Hepatocyte (in vitro differentiated cells): ENCODE measurements at regions not wholly inside any gene's neighbourhood (a gene's known extent, or its start where the extent isn't known, plus 50 kb on each side); places are given as distances from the start of the nearest gene placed in this dataset.
A peak's percentile ranks its signal among the peaks of the same experiment; 100 is the strongest.

Experiments used
- DNase-seq: peaks from one replicate; pipeline ENCODE4 v3.0.0-alpha.2; 2016; ENCODE audit warnings: low spot score
- H2AFZ ChIP-seq: fragments of 200-600 bp; sonication (generic); 2 replicates; pipeline ENCODE4 v1.6.0; 2016; ENCODE audit warnings: antibody characterized with exemption, mild to moderate bottlenecking
- H3K27ac ChIP-seq: fragments of 200-600 bp; sonication (generic); 2 replicates; pipeline ENCODE4 v1.5.1; 2016; ENCODE audit warnings: mild to moderate bottlenecking
- H3K27me3 ChIP-seq: fragments of 200-600 bp; sonication (generic); 2 replicates; pipeline ENCODE4 v1.6.1; 2016
- H3K36me3 ChIP-seq: fragments of 200-600 bp; sonication (generic); replicated peaks from 2 replicates; pipeline ENCODE4 v1.5.1; 2016; ENCODE audit warnings: low read depth; ENCODE audit not compliant: insufficient read depth
- H3K4me1 ChIP-seq: fragments of 200-600 bp; sonication (generic); 2 replicates; pipeline ENCODE4 v1.5.1; 2016; ENCODE audit warnings: mild to moderate bottlenecking, moderate library complexity; ENCODE audit not compliant: insufficient read depth
- H3K4me2 ChIP-seq: fragments of 200-600 bp; sonication (generic); 2 replicates; pipeline ENCODE4 v1.6.0; 2016
- H3K4me3 ChIP-seq: fragments of 200-600 bp; sonication (generic); 2 replicates; pipeline ENCODE4 v1.5.1; 2016; ENCODE audit warnings: mild to moderate bottlenecking
- H3K79me2 ChIP-seq: fragments of 200-600 bp; sonication (generic); 2 replicates; pipeline ENCODE4 v1.6.0; 2017; ENCODE audit warnings: mild to moderate bottlenecking
- H3K9me2 ChIP-seq: fragments of 200-600 bp; sonication (generic); replicated peaks from 2 replicates; pipeline ENCODE4 v1.6.0; 2017; ENCODE audit warnings: mild to moderate bottlenecking; ENCODE audit not compliant: insufficient read depth
- H3K9me3 ChIP-seq: fragments of 200-600 bp; sonication (generic); 2 replicates; pipeline ENCODE4 v1.5.1; 2016; ENCODE audit warnings: low read depth, mild to moderate bottlenecking
- H4K20me1 ChIP-seq: fragments of 200-600 bp; sonication (generic); 2 replicates; pipeline ENCODE4 v1.6.0; 2016; ENCODE audit warnings: mild to moderate bottlenecking; ENCODE audit not compliant: insufficient read depth, poor library complexity, severe bottlenecking
- EZH2 ChIP-seq: fragments of 200-600 bp; sonication (generic); IDR thresholded peaks from 2 replicates; pipeline ENCODE4 v1.6.1; 2016; ENCODE audit warnings: antibody characterized with exemption, mild to moderate bottlenecking, borderline replicate concordance
- EZH2phosphoT487 ChIP-seq: fragments of 200-600 bp; sonication (generic); IDR thresholded peaks from one replicate; pipeline ENCODE4 v1.6.1; 2018; ENCODE audit warnings: antibody characterized with exemption, mild to moderate bottlenecking, low read depth, moderate library complexity; ENCODE audit not compliant: unreplicated experiment, severe bottlenecking
- WGBS: methylation state at CpG from one replicate; pipeline ENCODE4 v1.1.6; 2016; ENCODE audit warnings: low lambda C conversion rate; ENCODE audit errors: missing lambda C conversion rate; 5-methylcytosine and 5-hydroxymethylcytosine counted together
- TF ChIP-seq, protein P1 (sequence below): fragments of 200-600 bp; sonication (generic); IDR thresholded peaks from 2 replicates; pipeline ENCODE4 v1.5.1; 2016; ENCODE audit warnings: antibody characterized with exemption, mild to moderate bottlenecking; ENCODE audit not compliant: poor library complexity

DNA sequence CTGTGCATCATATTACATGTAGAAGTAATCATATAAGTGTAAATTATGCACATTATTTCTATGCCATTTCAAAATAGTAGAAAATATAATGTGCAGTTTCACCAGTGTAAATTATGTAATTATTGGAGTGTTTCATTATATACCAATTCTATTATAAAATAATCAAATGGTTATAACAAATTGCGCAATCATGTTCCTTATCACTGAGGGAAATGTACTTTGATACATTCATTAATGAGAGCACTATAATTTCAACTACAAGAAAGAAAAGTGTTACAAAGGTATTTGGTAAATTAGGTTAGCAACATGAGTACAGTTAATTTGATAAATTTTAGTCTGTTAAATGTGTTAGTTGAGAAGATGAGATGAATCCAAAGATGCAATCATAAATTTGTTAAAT, 421.5 kb upstream of the CDH10 start:
- H3K27me3 ChIP-seq: no peaks in the 10 kb centered on the region
- H3K79me2 ChIP-seq: no peaks in the 10 kb centered on the region
- no peak for DNase-seq
- 96% methylated on average over 1 of the region's 1 CpG for WGBS
- H3K9me2 ChIP-seq: no peaks in the 10 kb centered on the region
- TF ChIP-seq, protein P1, sequence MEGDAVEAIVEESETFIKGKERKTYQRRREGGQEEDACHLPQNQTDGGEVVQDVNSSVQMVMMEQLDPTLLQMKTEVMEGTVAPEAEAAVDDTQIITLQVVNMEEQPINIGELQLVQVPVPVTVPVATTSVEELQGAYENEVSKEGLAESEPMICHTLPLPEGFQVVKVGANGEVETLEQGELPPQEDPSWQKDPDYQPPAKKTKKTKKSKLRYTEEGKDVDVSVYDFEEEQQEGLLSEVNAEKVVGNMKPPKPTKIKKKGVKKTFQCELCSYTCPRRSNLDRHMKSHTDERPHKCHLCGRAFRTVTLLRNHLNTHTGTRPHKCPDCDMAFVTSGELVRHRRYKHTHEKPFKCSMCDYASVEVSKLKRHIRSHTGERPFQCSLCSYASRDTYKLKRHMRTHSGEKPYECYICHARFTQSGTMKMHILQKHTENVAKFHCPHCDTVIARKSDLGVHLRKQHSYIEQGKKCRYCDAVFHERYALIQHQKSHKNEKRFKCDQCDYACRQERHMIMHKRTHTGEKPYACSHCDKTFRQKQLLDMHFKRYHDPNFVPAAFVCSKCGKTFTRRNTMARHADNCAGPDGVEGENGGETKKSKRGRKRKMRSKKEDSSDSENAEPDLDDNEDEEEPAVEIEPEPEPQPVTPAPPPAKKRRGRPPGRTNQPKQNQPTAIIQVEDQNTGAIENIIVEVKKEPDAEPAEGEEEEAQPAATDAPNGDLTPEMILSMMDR: no peak
- TF ChIP-seq EZH2 (no peak), EZH2phosphoT487 (no peak)
- no peaks in the 10 kb centered on the region for H3K9me3 ChIP-seq
- no peaks in the 10 kb centered on the region for H3K36me3 ChIP-seq
- H3K4me3 ChIP-seq: no peak overlapping the region
- no peak overlapping the region for H3K27ac ChIP-seq
- no peak overlapping the region for H2AFZ ChIP-seq
- H4K20me1 ChIP-seq: no peaks in the 10 kb centered on the region
- no peak overlapping the region for H3K4me2 ChIP-seq
- H3K4me1 ChIP-seq: no peaks in the 10 kb centered on the region

DNA sequence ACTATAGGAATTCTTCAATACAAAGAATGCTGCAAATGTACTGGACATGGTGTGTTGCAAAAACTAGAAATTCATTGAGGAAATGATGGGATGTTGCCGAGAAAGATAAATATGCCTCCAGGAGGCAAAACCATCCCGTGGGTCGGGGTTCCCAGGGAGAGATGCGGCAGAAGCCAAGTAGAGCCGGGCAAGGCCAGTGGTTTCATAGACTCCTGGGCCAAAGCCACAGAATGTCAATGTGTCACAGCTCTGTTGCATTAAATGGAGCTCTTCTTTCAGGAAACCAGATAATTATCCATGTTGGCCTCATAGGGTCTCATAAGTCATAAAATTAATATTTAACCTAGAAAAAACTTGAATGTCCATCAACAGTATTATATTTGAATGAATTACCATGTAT, 419.5 kb upstream of the CDH10 start:
- no peaks in the 10 kb centered on the region for H3K9me2 ChIP-seq
- H3K79me2 ChIP-seq: no peaks in the 10 kb centered on the region
- H3K36me3 ChIP-seq: no peaks in the 10 kb centered on the region
- H3K27ac ChIP-seq: no peak overlapping the region
- no peak overlapping the region for H3K4me3 ChIP-seq
- H3K9me3 ChIP-seq: no peaks in the 10 kb centered on the region
- H4K20me1 ChIP-seq: no peaks in the 10 kb centered on the region
- no peaks in the 10 kb centered on the region for H3K27me3 ChIP-seq
- TF ChIP-seq EZH2phosphoT487 (no peak), EZH2 (no peak)
- TF ChIP-seq, protein P1: no peak
- no peak overlapping the region for H2AFZ ChIP-seq
- DNase-seq: no peak
- H3K4me2 ChIP-seq: no peak overlapping the region
- H3K4me1 ChIP-seq: no peaks in the 10 kb centered on the region
- 91% methylated on average over 5 of the region's 5 CpGs for WGBS

DNA sequence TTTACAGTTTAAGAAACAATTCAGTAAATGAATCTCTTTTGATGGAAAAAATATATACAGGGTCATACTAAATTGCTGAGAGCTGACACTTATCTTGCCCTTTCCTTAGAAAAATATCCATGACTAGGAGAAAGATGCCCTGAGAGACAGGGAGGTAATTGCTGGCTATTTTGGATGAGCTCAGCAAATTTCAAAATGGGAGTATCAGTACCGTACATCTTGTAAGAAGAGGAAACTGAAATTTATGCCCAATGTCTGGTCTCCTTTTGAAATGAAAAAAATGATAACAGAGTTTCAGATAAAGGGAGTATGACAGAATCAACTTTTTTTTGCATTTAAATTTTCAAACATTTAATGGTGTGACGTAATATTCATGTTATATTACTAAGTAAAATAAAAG, 415.8 kb upstream of the CDH10 start:
- no peak for DNase-seq
- H4K20me1 ChIP-seq: no peaks in the 10 kb centered on the region
- H3K79me2 ChIP-seq: no peaks in the 10 kb centered on the region
- 90% methylated on average over 2 of the region's 2 CpGs for WGBS
- no peak for TF ChIP-seq EZH2phosphoT487
- TF ChIP-seq EZH2: no peak
- TF ChIP-seq, protein P1: no peak
- no peaks in the 10 kb centered on the region for H3K9me2 ChIP-seq
- H3K9me3 ChIP-seq: no peaks in the 10 kb centered on the region
- H3K27ac ChIP-seq: no peak overlapping the region
- H3K36me3 ChIP-seq: no peaks in the 10 kb centered on the region
- no peak overlapping the region for H2AFZ ChIP-seq
- H3K4me2 ChIP-seq: no peak overlapping the region
- H3K4me1 ChIP-seq: no peaks in the 10 kb centered on the region
- no peak overlapping the region for H3K4me3 ChIP-seq
- H3K27me3 ChIP-seq: no peaks in the 10 kb centered on the region

DNA sequence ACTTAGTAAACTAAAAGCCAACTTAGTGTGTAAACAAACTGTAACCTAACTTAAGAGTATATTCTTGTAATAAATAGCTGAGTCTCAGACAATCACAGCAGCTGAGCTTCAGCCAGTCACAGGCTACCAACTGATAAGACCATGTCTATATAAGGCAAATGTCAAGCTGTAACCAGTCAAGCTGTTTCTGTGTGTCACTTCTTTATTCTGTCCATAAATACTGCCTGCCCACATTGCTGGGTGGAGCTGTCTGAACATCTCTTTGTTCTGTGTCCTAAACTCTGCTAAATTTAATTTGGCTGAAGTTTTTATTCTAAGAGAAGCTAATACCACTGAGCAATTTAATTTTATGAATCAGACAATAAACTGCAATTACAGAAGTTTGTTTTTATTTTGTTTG, 412.1 kb upstream of the CDH10 start:
- no peak for TF ChIP-seq EZH2
- Histone ChIP-seq H3K4me1 (no peaks in the 10 kb centered on the region), H3K36me3 (no peaks in the 10 kb centered on the region), H3K79me2 (no peaks in the 10 kb centered on the region), H2AFZ (no peak overlapping the region), H3K9me2 (no peaks in the 10 kb centered on the region), H3K4me3 (no peak overlapping the region), H3K4me2 (no peak overlapping the region), H3K27me3 (no peaks in the 10 kb centered on the region), H4K20me1 (no peaks in the 10 kb centered on the region), H3K9me3 (no peaks in the 10 kb centered on the region), H3K27ac (no peak overlapping the region)
- peak; percentile 17 for DNase-seq
